Inflammatory macrophage treated with lipopolysaccharide for 4 hours (primary cell): ENCODE measurements at regions not wholly inside any gene's neighbourhood (a gene's known extent, or its start where the extent isn't known, plus 50 kb on each side); places are given as distances from the start of the nearest gene placed in this dataset.

Source experiments
- DNase-seq: peaks from one replicate; pipeline ENCODE4 v3.0.0-alpha.2; 2020

- no peak for DNase-seq
Measured at GRCh38 chr11:120012245-120012644, 125.7 kb downstream of the TRIM29 start.

- no peak for DNase-seq
Measured at GRCh38 chr11:120011836-120012235, 126.1 kb downstream of the TRIM29 start.

- DNase-seq = no peak
Measured at GRCh38 chr11:120010775-120011174, 127.1 kb downstream of the TRIM29 start.

GRCh38 chr11:120009938-120010337, 128.0 kb downstream of the TRIM29 start:
- DNase-seq = no peak

- no peak for DNase-seq
Measured at GRCh38 chr11:120007144-120007543, 130.8 kb downstream of the TRIM29 start.

- no peak for DNase-seq
Measured at GRCh38 chr11:120004723-120005122, 133.2 kb downstream of the TRIM29 start.

GRCh38 chr11:120001178-120002090, 136.5 kb downstream of the TRIM29 start:
- DNase-seq = no peak

- no peak for DNase-seq
Measured at GRCh38 chr11:119999220-119999619, 138.7 kb downstream of the TRIM29 start.

- DNase-seq = no peak
Measured at GRCh38 chr11:119996556-119996955, 141.4 kb downstream of the TRIM29 start.

- DNase-seq = no peak
Measured at GRCh38 chr11:119995730-119996491, 142.0 kb downstream of the TRIM29 start.

GRCh38 chr11:119993722-119994121, 144.2 kb downstream of the TRIM29 start:
- DNase-seq = no peak

GRCh38 chr11:119992171-119993051, 145.5 kb downstream of the TRIM29 start:
- DNase-seq = no peak

- no peak for DNase-seq
Measured at GRCh38 chr11:119991669-119992068, 146.2 kb downstream of the TRIM29 start.

GRCh38 chr11:119991022-119991404, 146.9 kb downstream of the TRIM29 start:
- no peak for DNase-seq

- no peak for DNase-seq
Measured at GRCh38 chr11:119990309-119991021, 147.4 kb downstream of the TRIM29 start.

- no peak for DNase-seq
Measured at GRCh38 chr11:119989159-119989821, 148.6 kb downstream of the TRIM29 start.

GRCh38 chr11:119985551-119985950, 152.4 kb downstream of the TRIM29 start:
- no peak for DNase-seq

- DNase-seq = no peak
Measured at GRCh38 chr11:119983816-119984215, 154.1 kb downstream of the TRIM29 start.

- no peak for DNase-seq
Measured at GRCh38 chr11:119983240-119983732, 154.6 kb downstream of the TRIM29 start.

GRCh38 chr11:119982517-119983239, 155.2 kb downstream of the TRIM29 start:
- no peak for DNase-seq

- no peak for DNase-seq
Measured at GRCh38 chr11:119980431-119980830, 157.5 kb downstream of the TRIM29 start.
